HepG2 (cell line): ENCODE measurements at regions not wholly inside any gene's neighbourhood (a gene's known extent, or its start where the extent isn't known, plus 50 kb on each side); places are given as distances from the start of the nearest gene placed in this dataset.

ENCODE experiments used
- ATAC-seq: fragments of 200-7000 bp; cut with Tn5 transposase; 3 replicates; pipeline ENCODE4 v1.9.1; 2020; ENCODE audit warnings: mild to moderate bottlenecking, moderate library complexity
- BruUV-seq: library from RNA; stranded (reverse); fragments of 400-500 nt; replicated peaks from 2 replicates; lab custom pipeline; 2021; lab: Mats Ljungman, UMichigan
- CTCF ChIA-PET: fragments of 300-600 bp; formaldehyde crosslinking; extraction: SDS; loops from one replicate; lab custom pipeline; 2021; ENCODE audit warnings: low total read pairs, inconsistent platforms, low intra/inter-chr PET ratio; lab: Yijun Ruan, JAX
- POLR2A ChIA-PET: fragments of 350-600 bp; sonication (Branson Sonifier 250); formaldehyde crosslinking; loops from one replicate; lab custom pipeline; 2020; ENCODE audit warnings: antibody characterized with exemption, inconsistent platforms; lab: Yijun Ruan, JAX
- DNase-seq: peaks from one replicate; pipeline ENCODE4 v3.0.0-alpha.2; 2015; ENCODE audit warnings: low spot score
- FAIRE-seq: peaks from 3 replicates; lab custom pipeline; 2011; peaks lifted over from hg19 to GRCh38; lab: Jason Lieb, UNC
- H2AFZ ChIP-seq: one replicate; pipeline ENCODE4 v1.6.1; 2011; ENCODE audit warnings: low read length, inconsistent platforms
- H3K27ac ChIP-seq: fragments of 300-600 bp; 3 replicates; pipeline ENCODE4 v1.8.0; 2011; ENCODE audit warnings: mixed run types, mild to moderate bottlenecking, mixed read lengths, low read length, inconsistent platforms; ENCODE audit not compliant: insufficient read depth; ENCODE audit errors: extremely low read length
- H3K27me3 ChIP-seq, 2 experiments: fragments of 200-600 bp in 1 of 2; 2 replicates in 1 of 2; 3 replicates in 1 of 2; pipeline versions ENCODE4 v1.6.0 to v1.8.0; 2011; ENCODE audit warnings: low read length in 2 of 2, mild to moderate bottlenecking in 2 of 2, moderate library complexity in 2 of 2, inconsistent platforms in 1 of 2; ENCODE audit not compliant: insufficient read depth in 2 of 2, control insufficient read depth in 1 of 2
- H3K36me3 ChIP-seq, 2 experiments: fragments of 200-600 bp in 1 of 2; replicated peaks in 1 of 2; 2 replicates in 1 of 2; 3 replicates in 1 of 2; pipeline versions ENCODE4 v1.5.1 to v1.8.0; 2011; ENCODE audit warnings: low read length in 2 of 2, inconsistent platforms in 1 of 2; ENCODE audit not compliant: insufficient read depth in 2 of 2, control insufficient read depth in 1 of 2
- H3K4me1 ChIP-seq: 2 replicates; pipeline ENCODE4 v1.5.1; 2012; ENCODE audit warnings: low read length, inconsistent platforms; ENCODE audit not compliant: insufficient read depth
- H3K4me2 ChIP-seq: 2 replicates; pipeline ENCODE4 v1.6.0; 2011; ENCODE audit warnings: low read depth, low read length, inconsistent platforms
- H3K4me3 ChIP-seq, 3 experiments: fragments of 200-600 bp in 1 of 3; sonication (generic), shearing (Covaris generic) in 1 of 3; replicated peaks in 1 of 3; 2 replicates each; pipeline ENCODE4 v1.5.1; 2011 to 2016; ENCODE audit warnings: low read length in 3 of 3, inconsistent platforms in 2 of 3, low read depth in 2 of 3, mild to moderate bottlenecking in 2 of 3, control low read depth in 1 of 3, mixed read lengths in 1 of 3; ENCODE audit not compliant: insufficient read depth in 1 of 3
- H3K79me2 ChIP-seq: one replicate; pipeline ENCODE4 v1.6.1; 2011; ENCODE audit warnings: low read length, inconsistent platforms; ENCODE audit not compliant: insufficient read depth
- H3K9ac ChIP-seq: 2 replicates; pipeline ENCODE4 v1.6.0; 2011; ENCODE audit warnings: mild to moderate bottlenecking, low read depth, low read length, inconsistent platforms; ENCODE audit not compliant: insufficient read depth
- H3K9me3 ChIP-seq: 2 replicates; pipeline ENCODE4 v1.5.1; 2012; ENCODE audit warnings: mild to moderate bottlenecking, low read length
- H4K20me1 ChIP-seq: 2 replicates; pipeline ENCODE4 v1.6.0; 2011; ENCODE audit warnings: inconsistent platforms, mild to moderate bottlenecking, low read length, moderate library complexity; ENCODE audit not compliant: insufficient read depth
- ARNT ChIP-seq: fragments of 450-650 bp; IDR thresholded peaks from 2 replicates; pipeline ENCODE4 v1.6.1; 2017
- CSRNP2 ChIP-seq: sonication (generic); formaldehyde crosslinking; conservative IDR thresholded peaks from 2 replicates; pipeline ENCODE4 v1.8.0; 2022; ENCODE audit warnings: low read depth, missing genetic modification reagents
- CTCF ChIP-seq: sonication (generic); formaldehyde crosslinking; IDR thresholded peaks from 2 replicates; pipeline ENCODE4 v1.5.0; 2020; ENCODE audit warnings: mild to moderate bottlenecking, missing genetic modification reagents, moderate library complexity
- EP300 ChIP-seq, 3 experiments: sonication (generic) in 1 of 3; formaldehyde crosslinking in 1 of 3; IDR thresholded peaks; 2 replicates each; pipeline versions ENCODE4 v1.5.1 to v1.6.1; 2011 to 2020; ENCODE audit warnings: low read depth in 2 of 3, low read length in 2 of 3, borderline replicate concordance in 1 of 3, improper control_type of control experiment in 1 of 3, mild to moderate bottlenecking in 1 of 3, missing genetic modification reagents in 1 of 3, moderate library complexity in 1 of 3
- KLF12 ChIP-seq: sonication (generic); formaldehyde crosslinking; IDR thresholded peaks from 2 replicates; pipeline ENCODE4 v1.4.0; 2020; ENCODE audit warnings: missing genetic modification reagents, borderline replicate concordance
- PAX8 ChIP-seq: sonication (generic); formaldehyde crosslinking; IDR thresholded peaks from 2 replicates; pipeline ENCODE4 v1.8.0; 2022; ENCODE audit warnings: mild to moderate bottlenecking, missing genetic modification reagents, borderline replicate concordance
- PAXIP1 ChIP-seq: sonication (generic); formaldehyde crosslinking; conservative IDR thresholded peaks from 2 replicates; pipeline ENCODE4 v1.4.0; 2020; ENCODE audit warnings: mild to moderate bottlenecking, missing genetic modification reagents, moderate library complexity
- SMC3 ChIP-seq: IDR thresholded peaks from 2 replicates; pipeline ENCODE4 v1.6.1; 2011; ENCODE audit warnings: low read length, improper control_type of control experiment
- STAG1 ChIP-seq: sonication (generic); formaldehyde crosslinking; IDR thresholded peaks from 2 replicates; pipeline ENCODE4 v1.4.0; 2020; ENCODE audit warnings: missing genetic modification reagents
- ZIK1 ChIP-seq: sonication (generic); formaldehyde crosslinking; IDR thresholded peaks from 2 replicates; pipeline ENCODE4 v1.5.0; 2020; ENCODE audit warnings: mild to moderate bottlenecking, low read depth, missing genetic modification reagents, borderline replicate concordance
- ZMYM3 ChIP-seq: sonication (generic); formaldehyde crosslinking; IDR thresholded peaks from 2 replicates; pipeline ENCODE4 v1.5.1; 2020; ENCODE audit warnings: mild to moderate bottlenecking, missing genetic modification reagents
- ZNF276 ChIP-seq: sonication (generic); formaldehyde crosslinking; IDR thresholded peaks from 2 replicates; pipeline ENCODE4 v1.4.0; 2020; ENCODE audit warnings: mild to moderate bottlenecking, low read depth, missing genetic modification reagents
- ZNF282 ChIP-seq: fragments of 450-650 bp; IDR thresholded peaks from 2 replicates; pipeline ENCODE4 v1.6.1; 2018; ENCODE audit not compliant: partially characterized antibody
- ZNF331 ChIP-seq: sonication (generic); formaldehyde crosslinking; IDR thresholded peaks from 2 replicates; pipeline ENCODE4 v1.4.0; 2020; ENCODE audit warnings: missing genetic modification reagents
- ZNF354B ChIP-seq: sonication (generic); formaldehyde crosslinking; IDR thresholded peaks from 2 replicates; pipeline ENCODE4 v1.8.0; 2022; ENCODE audit warnings: mild to moderate bottlenecking, missing genetic modification reagents
- ZNF670 ChIP-seq: sonication (generic); formaldehyde crosslinking; IDR thresholded peaks from 2 replicates; pipeline ENCODE4 v1.8.0; 2022; ENCODE audit warnings: mild to moderate bottlenecking, missing genetic modification reagents, borderline replicate concordance
- WGBS: methylation state at CpG from one replicate; pipeline ENCODE4 v1.1.6; 2017; ENCODE audit warnings: low lambda C conversion rate; 5-methylcytosine and 5-hydroxymethylcytosine counted together
- in situ Hi-C: cut with HindIII; loops from 2 replicates; pipeline ENCODE4 v1.10.0; 2017; ENCODE audit warnings: low pct_unique_long_range_greater_than_20kb; ENCODE audit not compliant: extremely low pct_ligation_motif_present
- intact Hi-C: fragments of 100-400 bp; cut with micrococcal nuclease; formaldehyde crosslinking; loops from one replicate; pipeline ENCODE4 v1.10.0; 2022; ENCODE audit not compliant: unreplicated experiment

- no peak overlapping the region for H3K4me2 ChIP-seq
- no TSS peak for BruUV-seq
- no peaks in the 10 kb centered on the region for H3K79me2 ChIP-seq
- no peaks in the 10 kb centered on the region for H3K9me3 ChIP-seq
- H2AFZ ChIP-seq, result no peak overlapping the region
- ChIA-PET POLR2A (no interaction called here), CTCF (interaction anchor here (0.8 to 1.4 kb wide), 3 partner anchors 1340 to 1444 kb away, joined by 3 to 5 read pairs (median 3); no protein-coding TSS in a partner anchor)
- ATAC-seq (peak; percentile 90), DNase-seq (peak; percentile 38), FAIRE-seq (peak; percentile 86)
- no peak overlapping the region for H3K27ac ChIP-seq
- H3K4me1 ChIP-seq, result no peaks in the 10 kb centered on the region
- H3K27me3 ChIP-seq, result no peaks in the 10 kb centered on the region
- H3K4me3 ChIP-seq, result no peak overlapping the region
- H3K9ac ChIP-seq, result no peak overlapping the region
- in situ Hi-C loops, result no loop called here
- intact Hi-C loops, result loop anchor here (10.0 kb wide), 2 partner anchors 1339 to 1449 kb away; no protein-coding TSS in a partner anchor
- no peaks in the 10 kb centered on the region for H4K20me1 ChIP-seq
- 3% methylated on average over 3 of the region's 3 CpGs for WGBS
- no peaks in the 10 kb centered on the region for H3K36me3 ChIP-seq
- TF ChIP-seq ZNF670 (no peak), ZNF331 (CRISPR knock-in tag) (no peak), ZIK1 (no peak), CSRNP2 (CRISPR knock-in tag) (no peak), PAXIP1 (CRISPR knock-in tag) (no peak), EP300 (IDR thresholded peaks at IDR 0.05; ENCODE audit: low read depth in 2 of 2, low read length in 2 of 2) (no peak), EP300 (CRISPR knock-in tag; IDR thresholded peaks at IDR 0.05; ENCODE audit: borderline replicate concordance) (no peak), ZNF354B (CRISPR knock-in tag) (no peak), ARNT (no peak), STAG1 (peak; percentile 78), SMC3 (peak; percentile 55), KLF12 (CRISPR knock-in tag) (no peak), ZMYM3 (CRISPR knock-in tag) (no peak), ZNF282 (no peak), CTCF (CRISPR knock-in tag) (peak; percentile 66), PAX8 (CRISPR knock-in tag) (no peak), ZNF276 (CRISPR knock-in tag) (no peak)
These were observed 316.8 kb upstream of the KCNH7 start for GRCh38 chr2:163155279-163155883.
